ENCODE measurements at regions not wholly inside any gene's neighbourhood (a gene's known extent, or its start where the extent isn't known, plus 50 kb on each side); places are given as distances from the start of the nearest gene placed in this dataset.

GRCh38 chr9:102113191-102113590, 374.7 kb upstream of the GRIN3A start:
- TF ChIP-seq, protein P1, sequence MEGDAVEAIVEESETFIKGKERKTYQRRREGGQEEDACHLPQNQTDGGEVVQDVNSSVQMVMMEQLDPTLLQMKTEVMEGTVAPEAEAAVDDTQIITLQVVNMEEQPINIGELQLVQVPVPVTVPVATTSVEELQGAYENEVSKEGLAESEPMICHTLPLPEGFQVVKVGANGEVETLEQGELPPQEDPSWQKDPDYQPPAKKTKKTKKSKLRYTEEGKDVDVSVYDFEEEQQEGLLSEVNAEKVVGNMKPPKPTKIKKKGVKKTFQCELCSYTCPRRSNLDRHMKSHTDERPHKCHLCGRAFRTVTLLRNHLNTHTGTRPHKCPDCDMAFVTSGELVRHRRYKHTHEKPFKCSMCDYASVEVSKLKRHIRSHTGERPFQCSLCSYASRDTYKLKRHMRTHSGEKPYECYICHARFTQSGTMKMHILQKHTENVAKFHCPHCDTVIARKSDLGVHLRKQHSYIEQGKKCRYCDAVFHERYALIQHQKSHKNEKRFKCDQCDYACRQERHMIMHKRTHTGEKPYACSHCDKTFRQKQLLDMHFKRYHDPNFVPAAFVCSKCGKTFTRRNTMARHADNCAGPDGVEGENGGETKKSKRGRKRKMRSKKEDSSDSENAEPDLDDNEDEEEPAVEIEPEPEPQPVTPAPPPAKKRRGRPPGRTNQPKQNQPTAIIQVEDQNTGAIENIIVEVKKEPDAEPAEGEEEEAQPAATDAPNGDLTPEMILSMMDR (IDR thresholded peaks at IDR 0.05 in 4 of 5, conservative IDR thresholded peaks at IDR 0.05 in 1 of 5) = no peak
- TF ChIP-seq POLR2A (IDR thresholded peaks at IDR 0.05) = no peak
